ENCODE measurements at regions not wholly inside any gene's neighbourhood (a gene's known extent, or its start where the extent isn't known, plus 50 kb on each side); places are given as distances from the start of the nearest gene placed in this dataset.
"Not testable (repeated sequence)": the region's sequence is repeated elsewhere in the genome, so short reads cannot be mapped to it uniquely, and the experiment has no call there.

DNA sequence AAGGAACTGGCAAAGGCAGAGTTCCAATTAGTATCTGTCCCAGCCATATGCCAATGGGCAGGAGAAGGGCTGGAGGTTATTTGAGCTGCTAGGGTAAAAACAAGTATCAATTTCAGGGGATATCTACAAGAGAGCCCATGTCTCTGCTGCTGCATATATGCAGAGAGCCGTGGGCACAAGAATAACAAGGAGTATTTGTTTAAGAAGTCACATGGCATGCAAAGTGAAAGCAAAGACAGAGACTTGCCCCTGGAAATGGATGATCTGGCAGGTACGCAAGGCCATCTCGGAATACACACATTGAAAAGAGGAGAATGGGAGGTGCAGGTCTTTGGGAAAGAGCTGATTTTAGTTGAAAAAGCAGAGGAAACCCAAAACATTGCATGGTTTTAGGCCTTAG lies 170.6 kb downstream of the EVA1A start:
- DNase-seq (ENCODE audit: low read depth, low spot score): no peak
- no peak overlapping the region for H3K27ac ChIP-seq

GRCh38 chr2:75389271-75389670 lies 171.5 kb downstream of the EVA1A start:
- H3K27ac ChIP-seq: no peak overlapping the region
- no peak for DNase-seq (ENCODE audit: low read depth, low spot score)

GRCh38 chr2:75381032-75381431 lies 179.7 kb downstream of the EVA1A start:
- DNase-seq (ENCODE audit: low read depth, low spot score): no peak
- no peak overlapping the region for H3K27ac ChIP-seq

- H3K27ac ChIP-seq: no peak overlapping the region
- peak; percentile 59 for DNase-seq (ENCODE audit: low read depth, low spot score)
Observed at GRCh38 chr2:75379476-75380210, 180.3 kb upstream of the TACR1 start.

GRCh38 chr2:75375646-75376582 lies 176.6 kb upstream of the TACR1 start:
- no peak for DNase-seq (ENCODE audit: low read depth, low spot score)
- peak overlapping the region; percentile 13 for H3K27ac ChIP-seq

- DNase-seq (ENCODE audit: low read depth, low spot score): peak; percentile 18
- H3K27ac ChIP-seq: not testable (repeated sequence)
Observed at GRCh38 chr2:75374414-75374957, 175.2 kb upstream of the TACR1 start.

DNA sequence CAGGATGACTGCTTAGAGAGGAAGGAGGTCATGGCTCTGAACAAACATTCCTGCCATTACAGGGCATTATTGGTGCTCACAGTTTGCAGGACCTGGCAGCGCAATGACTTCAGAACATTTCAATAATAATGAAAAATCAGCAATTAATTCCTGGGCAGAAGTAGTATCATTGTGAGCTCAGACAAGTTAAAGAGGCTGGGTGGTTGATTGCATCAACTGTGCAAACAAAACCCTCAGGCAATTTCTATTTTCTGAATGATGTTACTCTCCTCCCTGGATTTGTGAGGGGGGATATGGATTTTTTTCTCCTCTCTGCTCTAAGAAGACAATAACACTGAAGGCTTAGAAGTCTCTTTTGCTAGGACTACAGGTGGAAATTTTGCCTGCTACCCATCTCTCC lies 168.1 kb upstream of the TACR1 start:
- DNase-seq (ENCODE audit: low read depth, low spot score): no peak

DNA sequence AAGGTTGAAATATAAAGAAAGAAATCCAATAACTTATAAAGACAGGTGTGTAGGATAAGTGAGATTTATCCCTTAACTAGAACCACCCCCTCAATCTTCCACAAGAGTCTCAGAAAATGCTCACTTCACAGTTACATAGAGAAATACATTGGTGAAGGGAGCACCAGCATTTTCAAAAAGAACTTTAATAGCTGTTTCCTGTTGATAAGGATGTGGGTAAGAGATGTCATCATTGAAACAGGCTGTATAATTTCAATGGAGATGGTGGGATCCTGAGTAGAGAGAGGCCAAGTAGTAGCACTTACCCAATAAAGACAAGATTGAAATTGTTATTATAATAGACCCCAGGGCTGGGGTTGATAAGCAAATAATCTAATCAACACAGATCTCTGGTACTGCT lies 162.2 kb upstream of the TACR1 start:
- DNase-seq (ENCODE audit: low read depth, low spot score): no peak
- H3K27ac ChIP-seq: no peak overlapping the region

More for the DNA sequence above, 168.1 kb upstream of the TACR1 start:
- H3K27ac ChIP-seq: no peak overlapping the region

- H3K27ac ChIP-seq: no peak overlapping the region
- no peak for DNase-seq (ENCODE audit: low read depth, low spot score)
Observed at GRCh38 chr2:75360945-75361344, 161.6 kb upstream of the TACR1 start.

DNA sequence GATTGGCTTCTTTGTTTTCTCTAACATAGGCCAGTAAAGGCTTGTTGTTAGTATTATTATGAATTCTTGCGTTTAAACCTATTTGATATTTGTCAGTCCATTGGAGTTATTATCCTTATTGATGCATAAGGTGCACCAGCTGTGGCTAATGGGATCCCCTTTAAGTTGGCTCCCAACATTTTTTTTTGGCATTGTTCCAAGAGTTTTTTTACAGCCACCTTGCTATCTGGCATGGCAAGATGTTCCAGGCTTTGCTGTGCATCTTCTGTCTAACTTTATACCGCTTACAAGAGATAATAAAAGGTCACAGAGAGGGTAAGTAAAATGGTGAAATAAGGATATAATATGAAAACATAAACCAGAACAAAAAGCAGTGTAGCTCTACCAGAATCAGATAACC lies 157.5 kb upstream of the TACR1 start:
- no peak for DNase-seq (ENCODE audit: low read depth, low spot score)
- H3K27ac ChIP-seq: no peak overlapping the region

DNA sequence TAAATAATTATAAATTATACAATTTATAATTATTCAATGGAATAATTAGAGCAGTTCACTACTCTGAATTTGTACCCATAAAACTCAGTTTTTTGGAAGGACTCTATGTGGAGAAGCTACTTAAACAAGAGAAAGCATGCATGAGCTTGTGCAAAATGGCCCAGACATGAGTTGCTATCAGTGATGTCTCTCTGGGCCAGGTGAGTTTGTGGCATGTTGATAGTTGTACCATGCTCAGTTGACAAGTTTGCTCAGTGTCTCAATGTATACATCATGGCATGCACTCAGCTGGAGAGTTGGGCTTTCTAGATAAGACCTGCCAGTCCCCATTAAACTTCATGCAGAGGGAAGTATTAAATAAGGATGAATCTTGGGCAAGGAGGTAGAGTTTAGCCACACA lies 153.8 kb upstream of the TACR1 start:
- DNase-seq (ENCODE audit: low read depth, low spot score): no peak
- no peak overlapping the region for H3K27ac ChIP-seq

DNA sequence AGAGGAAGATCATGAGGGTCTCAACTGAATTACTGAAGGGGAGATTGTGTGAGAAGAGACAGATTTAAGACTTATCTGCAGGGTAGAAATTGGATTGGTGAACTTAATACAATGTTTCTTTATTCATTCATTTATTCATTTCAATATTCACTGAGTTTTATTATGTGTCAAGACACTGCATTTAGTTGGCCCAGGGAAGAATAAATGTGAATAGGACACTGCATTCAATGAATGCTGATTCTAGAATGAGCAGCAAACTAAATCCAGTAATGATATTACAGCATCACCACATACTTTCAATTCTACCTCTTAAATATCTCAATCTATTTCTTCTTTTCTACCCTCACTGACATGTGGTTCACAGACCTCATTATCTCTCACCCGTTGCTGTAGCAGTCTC lies 149.0 kb upstream of the TACR1 start:
- no peak for DNase-seq (ENCODE audit: low read depth, low spot score)
- no peak overlapping the region for H3K27ac ChIP-seq

DNA sequence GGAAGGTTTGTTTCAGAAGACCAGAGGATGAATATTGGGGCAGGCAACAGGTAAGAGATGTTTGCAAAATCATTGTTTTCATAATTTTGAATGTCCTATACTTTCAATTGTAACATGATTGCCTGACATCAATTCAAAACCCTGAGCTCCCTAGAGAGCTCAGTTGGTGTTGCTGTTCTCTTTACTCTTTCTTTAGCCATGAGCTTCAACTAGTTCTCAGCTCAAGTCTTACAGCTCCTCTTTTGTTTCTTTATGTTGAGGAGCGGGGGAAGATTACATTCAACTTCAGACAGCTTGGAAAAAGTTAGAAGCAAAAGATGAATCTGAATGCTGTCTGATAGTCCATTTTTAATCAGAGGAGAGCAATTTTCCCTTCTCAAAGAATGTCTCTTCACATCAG lies 144.8 kb upstream of the TACR1 start:
- H3K27ac ChIP-seq: no peak overlapping the region
- DNase-seq (ENCODE audit: low read depth, low spot score): no peak

GRCh38 chr2:75342504-75343175 lies 143.3 kb upstream of the TACR1 start:
- no peak overlapping the region for H3K27ac ChIP-seq

GRCh38 chr2:75340560-75340959 lies 141.2 kb upstream of the TACR1 start:
- no peak for DNase-seq (ENCODE audit: low read depth, low spot score)
- H3K27ac ChIP-seq: no peak overlapping the region

More at GRCh38 chr2:75342504-75343175, 143.3 kb upstream of the TACR1 start:
- no peak for DNase-seq (ENCODE audit: low read depth, low spot score)

GRCh38 chr2:75338461-75338860 lies 139.1 kb upstream of the TACR1 start:
- no peak for DNase-seq (ENCODE audit: low read depth, low spot score)
- no peak overlapping the region for H3K27ac ChIP-seq

- no peak overlapping the region for H3K27ac ChIP-seq
- DNase-seq (ENCODE audit: low read depth, low spot score): no peak
Observed at GRCh38 chr2:75337619-75338018, 138.3 kb upstream of the TACR1 start.

DNA sequence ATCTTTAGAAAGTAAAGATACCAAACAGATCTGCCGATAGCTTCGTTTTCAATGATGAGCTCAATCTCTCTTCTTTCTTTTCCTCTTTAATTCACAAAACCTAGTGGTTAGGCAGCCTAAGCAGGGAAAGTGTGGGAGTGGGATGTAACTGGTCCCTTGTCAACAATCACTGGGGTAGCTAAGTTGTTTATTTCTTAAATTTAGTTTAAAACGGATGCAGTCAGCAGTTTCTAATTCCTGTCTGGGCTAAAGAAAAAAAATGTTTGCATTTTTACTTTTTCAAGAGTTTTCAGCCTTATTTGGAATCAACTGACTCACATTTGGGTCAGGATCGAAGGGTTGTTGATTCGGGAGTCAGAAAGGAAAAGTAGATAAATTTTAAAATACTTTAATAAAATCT lies 137.7 kb upstream of the TACR1 start:
- no peak overlapping the region for H3K27ac ChIP-seq
- no peak for DNase-seq (ENCODE audit: low read depth, low spot score)

DNA sequence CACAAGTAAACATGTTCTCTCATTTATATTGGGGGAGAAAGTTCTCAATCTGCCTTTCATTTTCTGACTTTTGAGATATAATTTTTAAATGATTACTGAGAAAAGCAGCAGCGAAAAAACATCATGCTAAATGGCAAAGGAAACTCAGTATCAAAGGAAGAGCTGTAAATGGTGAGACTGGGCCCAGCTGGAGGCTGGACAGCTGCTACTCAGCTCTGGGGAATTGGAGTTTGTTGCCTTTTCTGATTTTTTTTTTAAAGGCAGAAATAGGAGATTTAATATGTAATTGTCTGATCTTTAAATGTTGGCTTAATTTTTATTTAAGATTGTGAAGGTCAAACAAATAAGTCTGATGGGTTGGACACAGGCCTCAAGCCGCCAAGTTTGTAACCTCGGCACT lies 137.1 kb upstream of the TACR1 start:
- H3K27ac ChIP-seq: no peak overlapping the region
- DNase-seq (ENCODE audit: low read depth, low spot score): no peak

GRCh38 chr2:75334076-75334475 lies 134.8 kb upstream of the TACR1 start:
- no peak overlapping the region for H3K27ac ChIP-seq
- no peak for DNase-seq (ENCODE audit: low read depth, low spot score)

DNA sequence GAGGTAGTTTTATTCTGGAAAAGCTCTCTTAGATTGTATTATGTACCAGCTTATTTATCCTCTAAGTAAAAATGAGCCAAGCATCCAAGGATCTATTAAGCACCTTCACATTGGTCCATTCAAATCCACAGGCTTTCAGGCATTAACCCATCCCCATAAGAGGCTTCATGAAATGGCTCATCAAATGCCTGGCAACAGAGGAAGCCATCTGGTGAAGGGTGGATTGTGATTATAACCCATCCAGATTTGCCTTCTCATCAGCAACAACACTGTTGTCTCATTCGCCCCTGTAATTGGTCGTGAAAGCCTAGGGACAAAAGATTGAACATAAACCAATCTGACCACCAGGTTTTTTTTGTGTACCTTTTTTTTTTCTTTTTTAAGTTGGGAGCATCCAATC lies 134.3 kb upstream of the TACR1 start:
- H3K27ac ChIP-seq: no peak overlapping the region
- DNase-seq (ENCODE audit: low read depth, low spot score): no peak

Measured in epithelial cell of prostate (primary cell).